ENCODE measurements at regions not wholly inside any gene's neighbourhood (a gene's known extent, or its start where the extent isn't known, plus 50 kb on each side); places are given as distances from the start of the nearest gene placed in this dataset.

DNA sequence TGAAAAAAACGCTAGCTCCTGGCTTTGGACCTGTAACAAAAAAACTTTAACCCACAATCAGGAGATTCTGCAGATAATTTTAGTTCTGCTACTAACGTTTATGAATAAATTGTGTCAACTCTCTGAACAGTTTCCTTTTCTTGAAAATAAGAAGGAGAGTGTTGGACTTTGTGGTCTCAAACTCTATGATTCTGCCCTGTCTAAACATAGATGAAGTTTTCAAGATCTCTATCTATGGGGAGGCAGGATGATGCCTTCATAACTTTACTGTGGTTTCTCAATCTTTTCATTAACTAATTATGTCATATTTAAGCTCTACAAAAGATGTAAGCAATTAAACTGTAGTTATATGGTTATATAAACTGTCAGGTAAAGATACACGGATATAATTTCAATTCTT is 162.0 kb downstream of the REEP3 start:
- Histone ChIP-seq H3K4me3 (replicated peaks in 1 of 3; ENCODE audit: insufficient read depth in 1 of 3, low read depth in 2 of 3, low read length in 3 of 3) (no peak overlapping the region), H4K20me1 (ENCODE audit: insufficient read depth, low read length) (no peaks in the 10 kb centered on the region), H3K9me3 (ENCODE audit: low read length) (no peaks in the 10 kb centered on the region), H3K4me2 (ENCODE audit: low read depth, low read length) (no peak overlapping the region), H3K36me3 (replicated peaks in 1 of 2; ENCODE audit: control insufficient read depth in 1 of 2, insufficient read depth in 2 of 2, low read length in 2 of 2) (no peaks in the 10 kb centered on the region), H3K27me3 (ENCODE audit: control insufficient read depth in 1 of 2, insufficient read depth in 2 of 2, low read length in 2 of 2) (no peaks in the 10 kb centered on the region), H3K27ac (ENCODE audit: extremely low read length, insufficient read depth, low read length) (no peak overlapping the region), H3K9ac (ENCODE audit: insufficient read depth, low read depth, low read length) (no peak overlapping the region), H3K4me1 (ENCODE audit: insufficient read depth, low read length) (no peaks in the 10 kb centered on the region), H3K79me2 (ENCODE audit: insufficient read depth, low read length) (no peaks in the 10 kb centered on the region), H2AFZ (ENCODE audit: low read length) (no peak overlapping the region)
- POLR2A ChIA-PET: no interaction called here
- BruUV-seq (replicated peaks): no TSS peak
- intact Hi-C loops (cut with micrococcal nuclease; ENCODE audit: unreplicated experiment): no loop called here
- ATAC-seq (no peak), FAIRE-seq (no peak), DNase-seq (ENCODE audit: low spot score) (no peak)
- in situ Hi-C loops (cut with HindIII; ENCODE audit: extremely low pct_ligation_motif_present, low pct_unique_long_range_greater_than_20kb): no loop called here
- CTCF ChIA-PET (ENCODE audit: low intra/inter-chr PET ratio, low total read pairs): no interaction called here
- TF ChIP-seq ZNF34 (CRISPR knock-in tag; IDR thresholded peaks at IDR 0.05; ENCODE audit: borderline replicate concordance): no peak
- TF ChIP-seq NFIB (CRISPR knock-in tag; IDR thresholded peaks at IDR 0.05; ENCODE audit: borderline replicate concordance): no peak
- no peak for TF ChIP-seq RFX5 (IDR thresholded peaks at IDR 0.05; ENCODE audit: low read depth, low read length)
- TF ChIP-seq, protein P1, sequence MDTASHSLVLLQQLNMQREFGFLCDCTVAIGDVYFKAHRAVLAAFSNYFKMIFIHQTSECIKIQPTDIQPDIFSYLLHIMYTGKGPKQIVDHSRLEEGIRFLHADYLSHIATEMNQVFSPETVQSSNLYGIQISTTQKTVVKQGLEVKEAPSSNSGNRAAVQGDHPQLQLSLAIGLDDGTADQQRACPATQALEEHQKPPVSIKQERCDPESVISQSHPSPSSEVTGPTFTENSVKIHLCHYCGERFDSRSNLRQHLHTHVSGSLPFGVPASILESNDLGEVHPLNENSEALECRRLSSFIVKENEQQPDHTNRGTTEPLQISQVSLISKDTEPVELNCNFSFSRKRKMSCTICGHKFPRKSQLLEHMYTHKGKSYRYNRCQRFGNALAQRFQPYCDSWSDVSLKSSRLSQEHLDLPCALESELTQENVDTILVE (CRISPR knock-in tag; IDR thresholded peaks at IDR 0.05): no peak
- no peak for TF ChIP-seq TBX2 (CRISPR knock-in tag; IDR thresholded peaks at IDR 0.05; ENCODE audit: borderline replicate concordance)
- TF ChIP-seq KLF13 (CRISPR knock-in tag; IDR thresholded peaks at IDR 0.05): no peak
- TF ChIP-seq ZNF547 (CRISPR knock-in tag; IDR thresholded peaks at IDR 0.05): no peak
- TF ChIP-seq, protein P2, sequence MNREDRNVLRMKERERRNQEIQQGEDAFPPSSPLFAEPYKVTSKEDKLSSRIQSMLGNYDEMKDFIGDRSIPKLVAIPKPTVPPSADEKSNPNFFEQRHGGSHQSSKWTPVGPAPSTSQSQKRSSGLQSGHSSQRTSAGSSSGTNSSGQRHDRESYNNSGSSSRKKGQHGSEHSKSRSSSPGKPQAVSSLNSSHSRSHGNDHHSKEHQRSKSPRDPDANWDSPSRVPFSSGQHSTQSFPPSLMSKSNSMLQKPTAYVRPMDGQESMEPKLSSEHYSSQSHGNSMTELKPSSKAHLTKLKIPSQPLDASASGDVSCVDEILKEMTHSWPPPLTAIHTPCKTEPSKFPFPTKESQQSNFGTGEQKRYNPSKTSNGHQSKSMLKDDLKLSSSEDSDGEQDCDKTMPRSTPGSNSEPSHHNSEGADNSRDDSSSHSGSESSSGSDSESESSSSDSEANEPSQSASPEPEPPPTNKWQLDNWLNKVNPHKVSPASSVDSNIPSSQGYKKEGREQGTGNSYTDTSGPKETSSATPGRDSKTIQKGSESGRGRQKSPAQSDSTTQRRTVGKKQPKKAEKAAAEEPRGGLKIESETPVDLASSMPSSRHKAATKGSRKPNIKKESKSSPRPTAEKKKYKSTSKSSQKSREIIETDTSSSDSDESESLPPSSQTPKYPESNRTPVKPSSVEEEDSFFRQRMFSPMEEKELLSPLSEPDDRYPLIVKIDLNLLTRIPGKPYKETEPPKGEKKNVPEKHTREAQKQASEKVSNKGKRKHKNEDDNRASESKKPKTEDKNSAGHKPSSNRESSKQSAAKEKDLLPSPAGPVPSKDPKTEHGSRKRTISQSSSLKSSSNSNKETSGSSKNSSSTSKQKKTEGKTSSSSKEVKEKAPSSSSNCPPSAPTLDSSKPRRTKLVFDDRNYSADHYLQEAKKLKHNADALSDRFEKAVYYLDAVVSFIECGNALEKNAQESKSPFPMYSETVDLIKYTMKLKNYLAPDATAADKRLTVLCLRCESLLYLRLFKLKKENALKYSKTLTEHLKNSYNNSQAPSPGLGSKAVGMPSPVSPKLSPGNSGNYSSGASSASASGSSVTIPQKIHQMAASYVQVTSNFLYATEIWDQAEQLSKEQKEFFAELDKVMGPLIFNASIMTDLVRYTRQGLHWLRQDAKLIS (CRISPR knock-in tag; IDR thresholded peaks at IDR 0.05): no peak
- no peak for TF ChIP-seq THYN1 (CRISPR knock-in tag; IDR thresholded peaks at IDR 0.05; ENCODE audit: borderline replicate concordance, low read depth)
- TF ChIP-seq NBN (conservative IDR thresholded peaks at IDR 0.05): no peak
- 21% methylated on average over 3 of the region's 3 CpGs for WGBS (ENCODE audit: low lambda C conversion rate)

All from HepG2 (cell line).